22Rv1 (cell line): ENCODE measurements at regions not wholly inside any gene's neighbourhood (a gene's known extent, or its start where the extent isn't known, plus 50 kb on each side); places are given as distances from the start of the nearest gene placed in this dataset.

ENCODE experiments used
- H3K27ac ChIP-seq: fragments of 450-650 bp; 2 replicates; pipeline ENCODE4 v1.5.1; 2017
- ZFX ChIP-seq: fragments of 450-650 bp; IDR thresholded peaks from 2 replicates; pipeline ENCODE4 v1.6.1; 2017; ENCODE audit warnings: antibody characterized with exemption, borderline replicate concordance
- TF ChIP-seq, protein P1 (sequence below): fragments of 450-650 bp; IDR thresholded peaks from 2 replicates; pipeline ENCODE4 v1.5.1; 2017; ENCODE audit warnings: mild to moderate bottlenecking

DNA sequence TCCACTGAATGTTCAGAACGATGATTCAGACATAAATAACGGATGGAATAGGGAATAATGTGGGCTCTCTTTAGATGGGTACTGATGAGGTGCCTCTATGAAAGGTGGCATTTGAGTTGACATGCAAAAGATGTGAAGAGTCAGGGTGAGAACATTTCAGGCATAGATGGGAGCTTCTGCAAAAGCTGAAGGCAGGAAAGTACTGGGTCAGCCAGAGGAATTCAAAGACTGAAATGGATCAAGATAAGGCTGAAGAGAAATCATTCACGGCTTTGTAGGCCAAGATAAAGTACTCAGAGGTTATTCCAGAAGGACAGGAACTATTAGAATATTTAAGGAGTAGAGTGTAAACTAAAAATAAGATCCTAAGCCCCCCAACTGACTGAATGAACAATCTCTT lies 189.6 kb upstream of the MCTP2 start:
- TF ChIP-seq, protein P1, sequence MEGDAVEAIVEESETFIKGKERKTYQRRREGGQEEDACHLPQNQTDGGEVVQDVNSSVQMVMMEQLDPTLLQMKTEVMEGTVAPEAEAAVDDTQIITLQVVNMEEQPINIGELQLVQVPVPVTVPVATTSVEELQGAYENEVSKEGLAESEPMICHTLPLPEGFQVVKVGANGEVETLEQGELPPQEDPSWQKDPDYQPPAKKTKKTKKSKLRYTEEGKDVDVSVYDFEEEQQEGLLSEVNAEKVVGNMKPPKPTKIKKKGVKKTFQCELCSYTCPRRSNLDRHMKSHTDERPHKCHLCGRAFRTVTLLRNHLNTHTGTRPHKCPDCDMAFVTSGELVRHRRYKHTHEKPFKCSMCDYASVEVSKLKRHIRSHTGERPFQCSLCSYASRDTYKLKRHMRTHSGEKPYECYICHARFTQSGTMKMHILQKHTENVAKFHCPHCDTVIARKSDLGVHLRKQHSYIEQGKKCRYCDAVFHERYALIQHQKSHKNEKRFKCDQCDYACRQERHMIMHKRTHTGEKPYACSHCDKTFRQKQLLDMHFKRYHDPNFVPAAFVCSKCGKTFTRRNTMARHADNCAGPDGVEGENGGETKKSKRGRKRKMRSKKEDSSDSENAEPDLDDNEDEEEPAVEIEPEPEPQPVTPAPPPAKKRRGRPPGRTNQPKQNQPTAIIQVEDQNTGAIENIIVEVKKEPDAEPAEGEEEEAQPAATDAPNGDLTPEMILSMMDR = no peak
- TF ChIP-seq ZFX = no peak
- H3K27ac ChIP-seq = no peak overlapping the region

DNA sequence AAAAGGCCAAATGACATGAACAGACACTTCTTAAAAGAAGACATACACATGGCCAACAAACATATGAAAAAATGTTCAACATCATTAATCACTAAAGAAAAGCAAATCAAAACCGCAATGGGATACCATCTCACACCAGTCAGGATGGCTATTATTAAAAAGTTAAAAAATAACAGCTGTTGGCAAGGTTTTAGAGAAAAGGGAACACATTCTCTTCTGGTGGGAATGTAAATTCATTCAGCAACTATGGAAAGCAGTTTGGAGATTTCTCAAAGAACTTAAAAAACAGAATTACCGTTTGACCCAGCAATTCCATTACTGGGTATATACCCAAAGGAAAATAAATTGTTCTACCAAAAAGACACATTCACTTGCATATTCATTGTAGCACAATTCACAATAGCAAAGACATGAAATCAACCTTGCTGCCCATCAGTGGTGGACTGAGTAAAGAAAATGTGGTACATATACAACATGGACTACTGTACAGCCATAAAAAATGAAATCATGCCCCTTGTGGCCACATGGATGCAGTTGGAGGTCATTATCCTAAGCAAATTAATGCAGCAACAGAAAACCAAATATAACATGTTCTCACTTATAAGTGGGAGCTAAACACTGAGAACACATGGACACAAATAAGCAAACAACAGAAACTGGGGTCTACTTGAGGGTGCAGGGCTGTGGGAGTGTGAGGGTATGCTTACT lies 190.7 kb upstream of the MCTP2 start:
- TF ChIP-seq, protein P1 = peak; percentile 18
- no peak for TF ChIP-seq ZFX
- H3K27ac ChIP-seq = no peak overlapping the region

DNA sequence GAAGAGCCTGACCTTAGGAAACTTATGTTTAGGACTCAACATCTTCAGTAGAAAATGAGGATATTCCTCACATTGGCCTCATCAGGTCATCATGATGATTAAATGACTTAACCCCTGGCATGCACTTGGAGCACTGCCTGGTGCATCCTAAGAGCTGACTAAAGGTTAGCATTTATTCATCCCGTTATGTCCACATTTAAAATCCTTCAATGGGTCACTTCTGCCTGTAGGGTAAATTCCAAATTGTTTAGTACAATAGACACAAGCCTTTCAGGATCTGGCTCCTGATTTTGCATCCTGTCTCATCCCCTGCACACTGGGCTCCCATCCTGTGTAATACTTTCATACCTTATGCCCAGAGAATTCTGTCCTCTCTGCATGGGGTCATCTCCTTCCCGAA lies 195.2 kb upstream of the MCTP2 start:
- TF ChIP-seq, protein P1 = no peak
- TF ChIP-seq ZFX = no peak
- H3K27ac ChIP-seq = no peak overlapping the region

DNA sequence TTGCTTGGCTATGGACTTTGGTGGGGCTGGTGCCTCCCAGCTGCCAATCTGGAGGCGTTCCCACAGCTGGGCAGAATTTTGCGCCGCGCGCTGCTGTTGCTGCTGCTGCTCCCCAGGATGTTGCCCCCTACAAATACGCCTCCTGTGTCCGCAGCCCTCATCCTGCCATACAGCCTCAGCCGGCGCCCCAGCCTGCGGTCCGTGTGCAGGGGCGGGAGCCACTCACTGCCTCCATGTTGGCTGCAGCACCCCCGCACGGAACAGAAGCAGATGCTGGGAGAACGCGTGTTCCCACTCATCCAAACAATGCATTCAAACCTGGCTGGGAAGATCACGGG lies 197.7 kb upstream of the MCTP2 start:
- no peak for TF ChIP-seq ZFX
- TF ChIP-seq, protein P1 = no peak
- no peak overlapping the region for H3K27ac ChIP-seq

DNA sequence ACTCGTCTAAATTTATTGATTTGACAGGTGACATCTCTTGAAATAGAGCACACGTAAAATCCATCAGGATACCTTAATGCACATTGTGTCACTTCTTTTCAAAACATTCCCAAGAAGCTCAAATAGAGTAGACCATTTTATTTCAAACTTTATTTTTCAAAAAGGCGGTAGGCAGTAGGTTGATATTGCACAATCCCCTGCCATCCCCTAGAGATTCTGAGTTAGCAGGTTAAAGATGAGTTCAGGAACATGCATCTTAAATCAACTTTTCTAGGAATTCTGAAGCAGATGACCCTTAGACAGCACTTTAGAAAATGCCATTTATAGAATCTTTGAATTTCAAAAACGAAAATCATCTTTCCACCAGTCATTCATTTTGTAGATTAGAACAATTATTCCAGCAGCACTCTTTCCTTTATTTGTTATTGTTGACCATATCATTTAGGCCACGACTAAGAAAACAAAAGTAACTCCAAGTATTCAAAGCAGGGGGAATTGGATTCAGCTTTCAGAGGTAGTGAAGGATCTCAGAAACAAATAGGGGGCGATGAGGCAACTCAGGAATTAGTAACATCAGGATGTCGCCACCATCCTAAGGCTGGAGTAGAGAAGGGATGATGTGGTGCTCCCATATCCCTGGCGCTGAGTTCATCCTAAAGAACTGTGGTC lies 198.2 kb upstream of the MCTP2 start:
- no peak for TF ChIP-seq ZFX
- TF ChIP-seq, protein P1 = no peak
- no peak overlapping the region for H3K27ac ChIP-seq

DNA sequence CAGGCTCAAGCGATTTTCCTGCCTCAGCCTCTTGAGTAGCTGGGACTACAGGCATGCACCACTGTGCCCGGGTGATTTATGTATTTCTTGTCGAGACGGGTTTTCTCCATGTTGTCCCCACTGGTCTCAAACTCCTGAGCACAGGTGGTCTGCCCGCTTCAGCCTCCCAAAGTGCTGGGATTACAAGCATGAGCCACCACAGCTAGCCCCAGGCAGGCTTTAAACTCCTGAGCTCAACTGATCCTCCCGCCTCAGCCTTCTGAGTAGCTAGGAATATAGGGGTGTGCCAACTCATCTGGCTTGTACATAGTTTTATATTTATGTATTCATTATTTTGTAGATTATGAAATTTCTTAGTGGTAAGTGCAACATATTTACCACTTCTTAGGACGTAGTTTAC lies 198.8 kb upstream of the MCTP2 start:
- TF ChIP-seq, protein P1 = no peak
- no peak for TF ChIP-seq ZFX
- H3K27ac ChIP-seq = no peak overlapping the region

DNA sequence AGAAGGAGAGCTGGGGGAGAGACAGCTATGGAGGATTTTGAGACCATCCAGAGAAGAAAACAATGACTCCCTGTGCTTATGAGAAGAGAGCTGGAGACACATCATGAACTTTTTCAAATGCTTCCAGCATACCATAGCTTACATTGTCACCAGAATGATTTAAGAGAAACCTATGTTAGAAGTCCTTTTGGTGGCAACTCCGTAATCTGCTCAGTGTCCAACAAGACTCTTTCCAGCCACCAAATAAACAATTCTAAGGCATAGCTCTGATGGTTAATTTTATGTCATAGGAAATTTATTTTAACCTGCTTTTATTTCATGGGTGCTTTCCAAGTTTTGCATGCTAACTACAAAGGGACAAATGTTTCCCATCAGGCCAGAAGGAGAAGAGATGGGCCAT lies 200.3 kb upstream of the MCTP2 start:
- TF ChIP-seq ZFX = no peak
- TF ChIP-seq, protein P1 = no peak
- H3K27ac ChIP-seq = no peak overlapping the region
